GM06990 (cell line): ENCODE measurements at regions not wholly inside any gene's neighbourhood (a gene's known extent, or its start where the extent isn't known, plus 50 kb on each side); places are given as distances from the start of the nearest gene placed in this dataset.
A peak's percentile ranks its signal among the peaks of the same experiment; 100 is the strongest.
"Not testable (repeated sequence)": the region's sequence is repeated elsewhere in the genome, so short reads cannot be mapped to it uniquely, and the experiment has no call there.

Source experiments
- DNase-seq: peaks from one replicate; pipeline ENCODE4 v3.0.0-alpha.2; 2011; ENCODE audit not compliant: insufficient read length; ENCODE audit errors: extremely low read depth
- H3K27me3 ChIP-seq: replicated peaks from 2 replicates; pipeline ENCODE4 v1.6.0; 2011; ENCODE audit warnings: low read length; ENCODE audit not compliant: control insufficient read depth, insufficient read depth
- H3K36me3 ChIP-seq: 2 replicates; pipeline ENCODE4 v1.5.1; 2011; ENCODE audit warnings: low read length; ENCODE audit not compliant: control insufficient read depth, insufficient read depth
- H3K4me3 ChIP-seq: replicated peaks from 2 replicates; pipeline ENCODE4 v1.5.1; 2011; ENCODE audit warnings: low read depth, mild to moderate bottlenecking, control low read depth, low read length
- TF ChIP-seq, protein P1 (sequence below): IDR thresholded peaks from 2 replicates; pipeline ENCODE4 v1.5.1; 2011; ENCODE audit warnings: low read length, control low read depth, mild to moderate bottlenecking, inconsistent platforms; ENCODE audit not compliant: insufficient read depth, poor library complexity, severe bottlenecking

DNA sequence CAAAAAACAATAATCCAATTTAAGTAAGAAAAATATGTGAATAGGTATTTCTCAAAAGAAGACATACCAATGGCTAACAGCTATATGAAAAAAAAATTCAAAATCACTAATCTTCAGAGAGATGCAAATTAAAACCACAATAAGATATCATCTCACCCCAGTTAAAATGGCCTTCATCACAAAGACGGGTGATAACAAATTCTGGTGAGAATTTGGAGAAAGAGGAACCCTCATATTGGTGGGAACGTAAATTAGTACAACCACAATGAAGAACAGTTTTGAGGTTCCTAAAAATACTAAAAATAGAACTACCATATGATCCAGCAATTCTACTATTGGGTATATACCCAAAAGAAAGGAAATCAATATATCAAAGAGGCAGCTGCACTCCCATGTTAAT is 94.3 kb downstream of the TMEM167A start:
- TF ChIP-seq, protein P1, sequence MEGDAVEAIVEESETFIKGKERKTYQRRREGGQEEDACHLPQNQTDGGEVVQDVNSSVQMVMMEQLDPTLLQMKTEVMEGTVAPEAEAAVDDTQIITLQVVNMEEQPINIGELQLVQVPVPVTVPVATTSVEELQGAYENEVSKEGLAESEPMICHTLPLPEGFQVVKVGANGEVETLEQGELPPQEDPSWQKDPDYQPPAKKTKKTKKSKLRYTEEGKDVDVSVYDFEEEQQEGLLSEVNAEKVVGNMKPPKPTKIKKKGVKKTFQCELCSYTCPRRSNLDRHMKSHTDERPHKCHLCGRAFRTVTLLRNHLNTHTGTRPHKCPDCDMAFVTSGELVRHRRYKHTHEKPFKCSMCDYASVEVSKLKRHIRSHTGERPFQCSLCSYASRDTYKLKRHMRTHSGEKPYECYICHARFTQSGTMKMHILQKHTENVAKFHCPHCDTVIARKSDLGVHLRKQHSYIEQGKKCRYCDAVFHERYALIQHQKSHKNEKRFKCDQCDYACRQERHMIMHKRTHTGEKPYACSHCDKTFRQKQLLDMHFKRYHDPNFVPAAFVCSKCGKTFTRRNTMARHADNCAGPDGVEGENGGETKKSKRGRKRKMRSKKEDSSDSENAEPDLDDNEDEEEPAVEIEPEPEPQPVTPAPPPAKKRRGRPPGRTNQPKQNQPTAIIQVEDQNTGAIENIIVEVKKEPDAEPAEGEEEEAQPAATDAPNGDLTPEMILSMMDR = no peak
- H3K36me3 ChIP-seq = no peaks in the 10 kb centered on the region
- no peaks in the 10 kb centered on the region for H3K27me3 ChIP-seq
- DNase-seq = no peak
- H3K4me3 ChIP-seq = no peak overlapping the region

DNA sequence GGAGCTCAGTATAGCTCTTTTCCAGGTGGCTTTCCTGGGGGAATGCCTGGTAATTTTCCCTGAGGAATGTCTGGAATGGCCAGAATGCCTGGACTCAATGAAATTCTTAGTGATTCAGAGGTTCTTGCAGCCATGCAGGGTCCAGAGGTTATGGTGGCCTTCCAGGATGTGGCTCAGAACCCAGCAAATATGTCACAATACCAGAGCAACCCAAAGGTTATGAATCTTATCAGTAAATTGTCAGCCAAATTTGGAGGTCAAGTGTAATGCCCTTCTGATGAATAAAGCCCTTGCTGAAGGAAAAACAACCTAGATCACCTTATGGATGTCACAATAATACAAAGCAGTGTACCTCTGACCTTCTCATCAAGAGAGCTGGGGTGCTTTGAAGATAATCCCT is 100.3 kb downstream of the TMEM167A start:
- not testable (repeated sequence) for DNase-seq, H3K36me3 ChIP-seq, H3K4me3 ChIP-seq

DNA sequence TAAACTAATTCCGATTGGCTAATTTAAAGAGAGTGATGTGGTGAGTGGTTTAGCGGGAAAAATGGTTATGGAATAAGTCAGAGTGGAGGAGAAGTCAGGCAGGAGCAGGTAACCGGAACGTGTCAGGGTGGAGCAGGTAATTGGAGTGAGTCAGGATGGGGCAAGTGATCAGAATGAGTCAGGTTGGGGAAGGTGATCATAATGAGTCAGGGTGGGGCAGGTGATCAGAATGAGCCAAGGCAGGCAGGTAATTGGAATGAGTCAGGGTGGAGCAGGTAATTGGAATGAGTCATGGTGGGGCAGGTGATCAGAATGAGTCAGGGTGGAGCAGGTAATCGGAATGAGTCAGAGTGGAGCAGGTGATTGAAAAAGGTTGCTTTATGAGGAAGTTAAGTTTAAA is 101.4 kb downstream of the TMEM167A start:
- H3K27me3 ChIP-seq = no peaks in the 10 kb centered on the region
- no peak overlapping the region for H3K4me3 ChIP-seq
- no peaks in the 10 kb centered on the region for H3K36me3 ChIP-seq
- TF ChIP-seq, protein P1 = no peak
- no peak for DNase-seq

More for the DNA sequence above, 100.3 kb downstream of the TMEM167A start:
- H3K27me3 ChIP-seq = not testable (repeated sequence)

DNA sequence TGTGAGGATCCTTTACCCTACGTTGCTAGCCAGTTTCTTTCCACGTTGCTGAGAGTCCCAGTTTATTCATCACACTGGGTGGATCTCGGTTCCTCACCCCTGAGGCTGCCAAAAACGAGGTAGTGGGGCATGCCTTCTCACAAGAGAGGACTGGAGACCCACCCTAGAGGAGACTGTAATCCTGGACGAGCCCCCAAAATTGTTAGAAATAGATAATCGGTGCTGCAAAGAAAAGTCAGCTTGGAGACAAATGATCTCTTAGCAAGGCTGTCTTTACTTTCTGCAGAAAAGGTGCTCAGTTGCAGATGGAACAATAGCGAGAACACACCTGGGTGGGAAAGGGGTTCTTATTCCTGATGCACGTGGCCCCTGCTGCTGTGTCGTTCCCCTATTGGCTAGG is 101.8 kb downstream of the TMEM167A start:
- DNase-seq = no peak
- no peaks in the 10 kb centered on the region for H3K27me3 ChIP-seq
- no peaks in the 10 kb centered on the region for H3K36me3 ChIP-seq
- TF ChIP-seq, protein P1 = no peak
- no peak overlapping the region for H3K4me3 ChIP-seq

DNA sequence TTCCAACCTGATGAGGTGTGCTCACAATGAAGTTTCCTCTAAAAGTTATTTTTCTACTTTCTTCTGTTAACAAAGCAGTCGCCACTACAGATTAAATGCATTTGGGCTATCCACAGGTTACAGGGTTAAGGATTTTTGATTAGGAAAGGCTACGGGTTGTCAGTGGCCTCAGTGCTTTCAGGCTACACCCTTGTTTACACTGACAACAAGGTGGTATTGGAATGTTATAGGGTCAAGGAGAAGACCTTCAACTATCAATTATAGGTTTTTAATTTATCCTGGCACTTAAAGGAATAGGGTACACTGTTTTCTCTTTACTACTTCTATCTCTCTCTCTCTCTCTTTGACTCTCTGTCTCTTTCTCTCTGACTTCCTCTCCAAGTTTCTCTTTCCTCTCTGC is 102.8 kb downstream of the TMEM167A start:
- H3K27me3 ChIP-seq = not testable (repeated sequence)

DNA sequence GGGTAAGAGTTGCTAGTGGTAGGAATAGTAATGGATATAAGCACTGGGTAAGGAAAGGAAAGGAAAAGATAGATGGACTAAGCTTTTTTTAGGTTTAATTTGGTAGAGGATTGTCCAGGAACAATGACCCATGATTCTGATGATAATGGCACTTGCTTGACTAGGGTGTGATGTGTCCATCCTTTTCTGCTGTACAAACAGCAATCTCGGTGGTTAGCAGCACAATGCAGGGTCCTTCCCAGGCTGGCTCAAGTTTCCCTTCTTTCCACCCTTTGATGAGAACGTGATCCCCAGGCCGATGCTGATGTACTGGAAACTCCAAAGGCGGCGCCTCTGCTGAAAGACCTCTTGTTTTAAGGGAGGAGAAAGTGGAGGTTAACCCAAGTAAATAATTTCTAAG is 105.3 kb downstream of the TMEM167A start:
- TF ChIP-seq, protein P1 = no peak
- no peak for DNase-seq
- H3K36me3 ChIP-seq = no peaks in the 10 kb centered on the region
- no peaks in the 10 kb centered on the region for H3K27me3 ChIP-seq
- no peak overlapping the region for H3K4me3 ChIP-seq

More for the DNA sequence above, 102.8 kb downstream of the TMEM167A start:
- H3K36me3 ChIP-seq, H3K4me3 ChIP-seq, DNase-seq: not testable (repeated sequence)

DNA sequence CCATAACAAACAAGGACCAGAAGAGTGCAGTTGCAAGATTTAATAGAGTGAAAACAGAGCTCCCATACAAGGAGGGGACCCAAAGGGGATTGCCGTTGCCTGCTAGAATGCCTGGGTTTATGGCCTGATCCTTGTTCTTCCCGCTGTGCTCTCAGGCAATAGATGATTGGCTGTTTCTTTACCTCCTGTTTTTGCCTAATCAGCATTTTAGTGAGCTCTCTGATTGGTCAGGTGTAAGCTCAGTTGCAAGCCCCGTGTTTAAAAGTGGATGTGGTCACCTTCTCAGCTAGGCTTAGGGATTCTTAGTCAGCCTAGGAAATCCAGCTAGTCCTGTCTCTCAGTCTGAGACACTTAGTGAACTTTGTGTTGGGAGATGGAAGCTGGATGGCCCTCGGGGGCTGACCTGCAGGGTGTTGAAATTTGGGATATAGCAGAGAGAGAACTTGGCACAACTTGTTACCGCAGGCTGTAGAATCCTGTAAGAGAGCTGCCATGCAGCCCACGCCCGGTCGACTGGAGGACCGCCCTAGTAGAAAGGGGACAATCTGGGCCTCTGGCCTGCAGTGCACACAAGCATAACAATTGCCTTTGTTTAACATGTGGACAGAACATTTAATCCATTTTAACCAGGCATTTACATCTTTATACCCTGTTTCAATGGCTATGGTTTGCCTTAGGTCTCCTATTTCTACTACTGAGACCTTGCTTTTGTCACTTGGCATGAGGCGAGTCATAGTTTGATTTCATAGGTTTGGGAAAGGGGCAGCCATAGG is 106.0 kb downstream of the TMEM167A start:
- not testable (repeated sequence) for H3K27me3 ChIP-seq, H3K4me3 ChIP-seq, H3K36me3 ChIP-seq, DNase-seq

DNA sequence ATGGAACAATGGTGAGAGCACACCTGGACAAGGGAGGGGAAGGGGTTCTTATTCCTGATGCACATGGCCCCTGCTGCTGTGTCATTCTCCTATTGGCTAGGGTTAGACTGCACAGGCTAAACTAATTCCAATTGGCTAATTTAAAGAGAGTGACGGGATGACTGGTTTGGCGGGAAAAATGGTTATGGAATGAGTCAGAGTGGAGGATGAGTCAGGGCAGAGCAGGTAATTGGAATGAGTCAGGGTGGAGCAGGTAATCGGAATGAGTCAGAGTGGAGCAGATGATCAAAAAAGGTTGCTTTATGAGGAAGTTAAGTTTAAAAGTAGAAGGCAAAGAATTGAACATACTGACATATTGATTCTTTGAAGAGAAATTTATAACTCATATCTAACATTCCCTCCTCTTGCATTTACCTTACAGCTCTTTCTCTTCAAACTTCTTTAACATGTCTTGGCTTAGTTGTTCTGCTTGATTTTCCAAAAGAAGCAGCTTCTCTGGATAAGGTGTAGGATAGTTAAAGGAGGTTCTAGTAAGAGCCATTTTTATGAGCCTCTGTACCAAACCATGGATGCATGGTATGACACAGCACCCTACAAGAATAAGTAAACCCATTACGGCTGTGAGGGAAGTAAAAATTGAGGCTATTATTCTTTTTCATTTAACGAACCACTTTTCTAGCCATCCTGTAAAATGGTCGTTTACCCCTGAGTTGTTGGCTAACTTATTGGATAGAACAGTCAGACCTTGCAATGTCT is 107.8 kb downstream of the TMEM167A start:
- peak; percentile 13 for DNase-seq
- H3K27me3 ChIP-seq, H3K4me3 ChIP-seq, H3K36me3 ChIP-seq: not testable (repeated sequence)
